Right lobe of liver (tissue), 6 donors: ENCODE measurements at regions not wholly inside any gene's neighbourhood (a gene's known extent, or its start where the extent isn't known, plus 50 kb on each side); places are given as distances from the start of the nearest gene placed in this dataset.

ENCODE experiments used
- ATAC-seq, 4 donors: fragments of 200-7000 bp; cut with Tn5 transposase; one replicate each; pipeline ENCODE4 v1.9.1; 2020; ENCODE audit warnings: mild to moderate bottlenecking in 4 of 4, moderate library complexity in 4 of 4
- DNase-seq, 3 donors: peaks; one replicate each; pipeline ENCODE4 v3.0.0-alpha.2; 2020
- H3K27ac ChIP-seq, 3 donors: fragments of 200-600 bp; one replicate each; pipeline ENCODE4 v1.8.0; 2022
- H3K27me3 ChIP-seq, 2 donors: fragments of 200-600 bp; one replicate each; pipeline ENCODE4 v1.8.0; 2022
- H3K36me3 ChIP-seq, 4 donors: fragments of 200-600 bp; sonication (generic) in 1 of 4; one replicate each; pipeline versions ENCODE4 v1.5.1 to v1.8.0; 2017 to 2022; ENCODE audit warnings: control low read depth in 1 of 4
- H3K4me1 ChIP-seq, 4 donors: fragments of 200-600 bp; sonication (generic) in 1 of 4; one replicate each; pipeline versions ENCODE4 v1.5.1 to v1.8.0; 2017 to 2022; ENCODE audit warnings: control low read depth in 1 of 4
- H3K4me3 ChIP-seq, 3 donors: fragments of 200-600 bp; one replicate each; pipeline ENCODE4 v1.8.0; 2022
- H3K9me3 ChIP-seq, 4 donors: fragments of 200-600 bp; sonication (generic) in 1 of 4; one replicate each; pipeline versions ENCODE4 v1.5.1 to v1.8.0; 2017 to 2022; ENCODE audit warnings: control low read depth in 1 of 4
- CTCF ChIP-seq, 4 donors: fragments of 200-600 bp in 3 of 4; fragments of 450-650 bp in 1 of 4; IDR thresholded peaks; one replicate each; pipeline versions ENCODE4 v1.5.1 to v1.8.0; 2016 to 2022; ENCODE audit warnings: antibody characterized with exemption in 4 of 4, mild to moderate bottlenecking in 2 of 4
- POLR2A ChIP-seq: fragments of 450-650 bp; IDR thresholded peaks from one replicate; pipeline ENCODE4 v1.6.1; 2017; ENCODE audit warnings: antibody characterized with exemption, mild to moderate bottlenecking
- WGBS: methylation state at CpG from one replicate; pipeline ENCODE4 v1.1.6; 2018; ENCODE audit warnings: low coverage, low lambda C conversion rate; ENCODE audit not compliant: insufficient coverage; ENCODE audit errors: missing lambda C conversion rate; 5-methylcytosine and 5-hydroxymethylcytosine counted together
- intact Hi-C, 2 donors: fragments of 100-400 bp; cut with DNase I; formaldehyde crosslinking; loops; one replicate each; pipeline versions ENCODE4 v1.11.2 to v1.14.1; 2022
- donor health status: DM: no; HTN: yes; CAD: no.
- donor health status: DM: no; HTN: no; CAD: no.
- donor health status: DM: no; HTN: no; CAD: no.
- donor health status: DM: no; HTN: yes; CAD: no.
- donor health status: DM: no; HTN: yes; CAD: no.

- Histone ChIP-seq H3K9me3 (no peaks in the 10 kb centered on the region), H3K27ac (no peak overlapping the region), H3K27me3 (no peaks in the 10 kb centered on the region), H3K36me3 (no peaks in the 10 kb centered on the region), H3K4me3 (no peak overlapping the region), H3K4me1 (peaks cover 0 to 7% (median 0%) of the 10 kb centered on the region in 4 donors)
- WGBS = 98% methylated on average over 4 of the region's 4 CpGs
- no peak for ATAC-seq
- DNase-seq = no peak
- intact Hi-C loops = no loop called here
- TF ChIP-seq POLR2A = no peak
- no peak for TF ChIP-seq CTCF (IDR thresholded peaks at IDR 0.05)
These were observed 412.6 kb downstream of the KLF12 start for GRCh38 chr13:73721571-73721970.

GRCh38 chr13:73720216-73720840 is 413.9 kb downstream of the KLF12 start:
- intact Hi-C loops = no loop called here
- peaks cover 0 to 7% (median 0%) of the 10 kb centered on the region in 4 donors for H3K4me1 ChIP-seq
- H3K27me3 ChIP-seq = no peaks in the 10 kb centered on the region
- no peak overlapping the region for H3K27ac ChIP-seq
- 89% methylated on average over 5 of the region's 5 CpGs for WGBS
- DNase-seq = no peak
- no peaks in the 10 kb centered on the region for H3K36me3 ChIP-seq
- H3K4me3 ChIP-seq = no peak overlapping the region
- no peak for TF ChIP-seq CTCF (IDR thresholded peaks at IDR 0.05)
- no peak for TF ChIP-seq POLR2A
- ATAC-seq = no peak
- no peaks in the 10 kb centered on the region for H3K9me3 ChIP-seq

GRCh38 chr13:73718246-73718645 is 416.0 kb downstream of the KLF12 start:
- Histone ChIP-seq H3K27ac (no peak overlapping the region), H3K36me3 (peaks cover 0 to 17% (median 1%) of the 10 kb centered on the region in 4 donors), H3K9me3 (no peaks in the 10 kb centered on the region), H3K4me3 (no peak overlapping the region), H3K27me3 (no peaks in the 10 kb centered on the region), H3K4me1 (peaks cover 0 to 7% (median 0%) of the 10 kb centered on the region in 4 donors)
- TF ChIP-seq POLR2A = no peak
- no peak for TF ChIP-seq CTCF (IDR thresholded peaks at IDR 0.05)
- DNase-seq (no peak), ATAC-seq (no peak)
- intact Hi-C loops = no loop called here
- 92% methylated on average over 6 of the region's 6 CpGs for WGBS

GRCh38 chr13:73717632-73718031 is 416.6 kb downstream of the KLF12 start:
- intact Hi-C loops = no loop called here
- H3K27ac ChIP-seq = no peak overlapping the region
- H3K9me3 ChIP-seq = no peaks in the 10 kb centered on the region
- H3K4me3 ChIP-seq = no peak overlapping the region
- no peaks in the 10 kb centered on the region for H3K27me3 ChIP-seq
- 43% methylated on average over 2 of the region's 2 CpGs for WGBS
- DNase-seq (no peak), ATAC-seq (peak in 3 of 4 donors; percentile 17 to 64 (median 56))
- H3K36me3 ChIP-seq = peaks cover 0 to 19% (median 1%) of the 10 kb centered on the region in 4 donors
- H3K4me1 ChIP-seq = peaks cover 0 to 7% (median 0%) of the 10 kb centered on the region in 4 donors
- no peak for TF ChIP-seq POLR2A

- Histone ChIP-seq H3K27ac (no peak overlapping the region), H3K4me1 (peaks cover 0 to 7% (median 0%) of the 10 kb centered on the region in 4 donors), H3K36me3 (peaks cover 0 to 19% (median 1%) of the 10 kb centered on the region in 4 donors), H3K27me3 (no peaks in the 10 kb centered on the region), H3K4me3 (no peak overlapping the region), H3K9me3 (no peaks in the 10 kb centered on the region)
- no peak for DNase-seq
- no peak for TF ChIP-seq POLR2A
- TF ChIP-seq CTCF (IDR thresholded peaks at IDR 0.05) = no peak
- WGBS = 68% methylated on average over 2 of the region's 2 CpGs
- no peak for ATAC-seq
- intact Hi-C loops = no loop called here
These were observed 418.2 kb downstream of the KLF12 start for GRCh38 chr13:73715911-73716510.
